ENCODE measurements at regions not wholly inside any gene's neighbourhood (a gene's known extent, or its start where the extent isn't known, plus 50 kb on each side); places are given as distances from the start of the nearest gene placed in this dataset.

GRCh38 chr5:173704615-173705511 is 88.4 kb upstream of the BOD1 start:
- H3K27ac ChIP-seq, result no peak overlapping the region
- TF ChIP-seq ZFX (IDR thresholded peaks at IDR 0.05; ENCODE audit: borderline replicate concordance) (no peak), CTCF (IDR thresholded peaks at IDR 0.05) (no peak)

GRCh38 chr5:173705512-173706044 is 89.1 kb upstream of the BOD1 start:
- TF ChIP-seq ZFX (IDR thresholded peaks at IDR 0.05; ENCODE audit: borderline replicate concordance), result no peak
- no peak for TF ChIP-seq CTCF (IDR thresholded peaks at IDR 0.05)

GRCh38 chr5:173706700-173707099 is 90.2 kb upstream of the BOD1 start:
- H3K27ac ChIP-seq, result no peak overlapping the region
- TF ChIP-seq CTCF (IDR thresholded peaks at IDR 0.05), result no peak
- no peak for TF ChIP-seq ZFX (IDR thresholded peaks at IDR 0.05; ENCODE audit: borderline replicate concordance)

More at GRCh38 chr5:173705512-173706044, 89.1 kb upstream of the BOD1 start:
- H3K27ac ChIP-seq, result no peak overlapping the region

- no peak for TF ChIP-seq ZFX (IDR thresholded peaks at IDR 0.05; ENCODE audit: borderline replicate concordance)
- TF ChIP-seq CTCF (IDR thresholded peaks at IDR 0.05), result no peak
- H3K27ac ChIP-seq, result no peak overlapping the region
Observed at GRCh38 chr5:173707392-173707791, 90.9 kb upstream of the BOD1 start.

- TF ChIP-seq ZFX (IDR thresholded peaks at IDR 0.05; ENCODE audit: borderline replicate concordance), result no peak
- H3K27ac ChIP-seq, result no peak overlapping the region
Observed at GRCh38 chr5:173709145-173709544, 92.7 kb upstream of the BOD1 start.

GRCh38 chr5:173709761-173710160 is 93.3 kb upstream of the BOD1 start:
- TF ChIP-seq CTCF (IDR thresholded peaks at IDR 0.05) (no peak), ZFX (IDR thresholded peaks at IDR 0.05; ENCODE audit: borderline replicate concordance) (no peak)
- H3K27ac ChIP-seq, result no peak overlapping the region

GRCh38 chr5:173710528-173710927 is 94.1 kb upstream of the BOD1 start:
- no peak overlapping the region for H3K27ac ChIP-seq
- TF ChIP-seq ZFX (IDR thresholded peaks at IDR 0.05; ENCODE audit: borderline replicate concordance) (no peak), CTCF (IDR thresholded peaks at IDR 0.05) (no peak)
